CD14-positive monocyte (primary cell): ENCODE measurements at regions not wholly inside any gene's neighbourhood (a gene's known extent, or its start where the extent isn't known, plus 50 kb on each side); places are given as distances from the start of the nearest gene placed in this dataset.

Source experiments
- DNase-seq, 3 donors: peaks; one replicate each; pipeline ENCODE4 v3.0.0-alpha.2; 2011 to 2022
- H2AFZ ChIP-seq: 2 replicates; pipeline ENCODE4 v1.6.0; 2012; ENCODE audit warnings: mild to moderate bottlenecking, low read depth, low read length, inconsistent platforms; ENCODE audit not compliant: insufficient read depth, poor library complexity, severe bottlenecking
- H3K27ac ChIP-seq, 2 donors: 1 replicate in 1 of 2; 2 replicates in 1 of 2; pipeline ENCODE4 v1.5.1; 2012 to 2013; ENCODE audit warnings: low read length in 2 of 2, control low read depth in 1 of 2, inconsistent platforms in 1 of 2, low read depth in 1 of 2, mild to moderate bottlenecking in 1 of 2
- H3K27me3 ChIP-seq, 2 donors: one replicate each; pipeline versions ENCODE4 v1.6.0 to v1.6.1; 2011 to 2013; ENCODE audit warnings: low read length in 2 of 2; ENCODE audit not compliant: control insufficient read depth in 2 of 2, insufficient read depth in 2 of 2
- H3K36me3 ChIP-seq, 2 donors: replicated peaks in 1 of 2; 1 replicate in 1 of 2; 2 replicates in 1 of 2; pipeline versions ENCODE4 v1.5.1 to v1.6.1; 2012 to 2013; ENCODE audit warnings: low read length in 2 of 2, control low read depth in 1 of 2, inconsistent platforms in 1 of 2, mild to moderate bottlenecking in 1 of 2; ENCODE audit not compliant: insufficient read depth in 2 of 2, control insufficient read depth in 1 of 2
- H3K4me1 ChIP-seq, 2 donors: 1 replicate in 1 of 2; 2 replicates in 1 of 2; pipeline versions ENCODE4 v1.5.1 to v1.6.1; 2012 to 2013; ENCODE audit warnings: low read length in 2 of 2, control low read depth in 1 of 2, inconsistent platforms in 1 of 2, mild to moderate bottlenecking in 1 of 2, moderate library complexity in 1 of 2; ENCODE audit not compliant: insufficient read depth in 2 of 2, control insufficient read depth in 1 of 2
- H3K4me2 ChIP-seq: replicated peaks from 2 replicates; pipeline ENCODE3; 2012; ENCODE audit warnings: low read length, moderate library complexity, mild to moderate bottlenecking; ENCODE audit not compliant: poor library complexity, severe bottlenecking; ENCODE audit errors: extremely low read depth
- H3K4me3 ChIP-seq, 3 experiments: fragments of 200-600 bp in 1 of 3; sonication (generic) in 1 of 3; replicated peaks in 1 of 3; 1 replicate in 2 of 3; 2 replicates in 1 of 3; pipeline ENCODE4 v1.5.1; 2011 to 2013; ENCODE audit warnings: low read length in 3 of 3, mild to moderate bottlenecking in 3 of 3, control low read depth in 2 of 3, low read depth in 2 of 3, inconsistent platforms in 1 of 3, moderate library complexity in 1 of 3
- H3K79me2 ChIP-seq: 2 replicates; pipeline ENCODE4 v1.6.0; 2012; ENCODE audit warnings: mild to moderate bottlenecking, control low read depth, inconsistent platforms, low read length, moderate library complexity; ENCODE audit not compliant: insufficient read depth
- H3K9ac ChIP-seq: 2 replicates; pipeline ENCODE4 v1.6.0; 2017; ENCODE audit warnings: low read length, mild to moderate bottlenecking; ENCODE audit not compliant: insufficient read depth, poor library complexity, severe bottlenecking
- H3K9me3 ChIP-seq, 2 donors: replicated peaks in 1 of 2; 1 replicate in 1 of 2; 2 replicates in 1 of 2; pipeline versions ENCODE4 v1.5.1 to v1.6.1; 2012 to 2013; ENCODE audit warnings: low read length in 2 of 2, control low read depth in 1 of 2; ENCODE audit not compliant: control insufficient read depth in 1 of 2, insufficient read depth in 1 of 2
- H4K20me1 ChIP-seq: 2 replicates; pipeline ENCODE4 v1.6.0; 2012; ENCODE audit warnings: mild to moderate bottlenecking, low read length, control low read depth, moderate library complexity; ENCODE audit not compliant: insufficient read depth
- H3K27ac Mint-ChIP-seq, 7 donors: one replicate each; pipeline ENCODE4 v1.8.0; 2020; ENCODE audit warnings: mild to moderate bottlenecking in 7 of 7, mixed read lengths in 7 of 7, moderate library complexity in 6 of 7, inconsistent platforms in 2 of 7
- H3K27me3 Mint-ChIP-seq, 3 donors: one replicate each; pipeline ENCODE4 v1.8.0; 2021 to 2022; ENCODE audit warnings: low read depth in 3 of 3, mild to moderate bottlenecking in 3 of 3, mixed read lengths in 3 of 3, moderate library complexity in 3 of 3, inconsistent platforms in 1 of 3
- H3K36me3 Mint-ChIP-seq, 2 donors: one replicate each; pipeline ENCODE4 v1.8.0; 2020; ENCODE audit warnings: mixed read lengths in 2 of 2, inconsistent platforms in 1 of 2, mild to moderate bottlenecking in 1 of 2
- H3K4me1 Mint-ChIP-seq: one replicate; pipeline ENCODE4 v1.8.0; 2020; ENCODE audit warnings: mild to moderate bottlenecking, mixed read lengths
- H3K4me3 Mint-ChIP-seq, 2 donors: one replicate each; pipeline ENCODE4 v1.8.0; 2020; ENCODE audit warnings: mild to moderate bottlenecking in 2 of 2, mixed read lengths in 2 of 2, moderate library complexity in 1 of 2
- H3K9me3 Mint-ChIP-seq, 7 donors: one replicate each; pipeline ENCODE4 v1.8.0; 2020 to 2022; ENCODE audit warnings: mixed read lengths in 7 of 7, mild to moderate bottlenecking in 6 of 7, moderate library complexity in 6 of 7, inconsistent platforms in 2 of 7
- WGBS: methylation state at CpG from one replicate; pipeline ENCODE4 v1.1.5; 2013; ENCODE audit warnings: missing lambda C conversion rate; ENCODE audit not compliant: insufficient coverage; 5-methylcytosine and 5-hydroxymethylcytosine counted together
- intact Hi-C, 2 donors: fragments of 100-400 bp; cut with micrococcal nuclease; formaldehyde crosslinking; loops; one replicate each; pipeline versions ENCODE4 v1.15.0 to v1.15.1; 2023
- TF ChIP-seq, protein P1 (sequence below): fragments of 200-600 bp; IDR thresholded peaks from one replicate; pipeline ENCODE4 v1.8.0; 2022; ENCODE audit warnings: antibody characterized with exemption, mild to moderate bottlenecking

DNA sequence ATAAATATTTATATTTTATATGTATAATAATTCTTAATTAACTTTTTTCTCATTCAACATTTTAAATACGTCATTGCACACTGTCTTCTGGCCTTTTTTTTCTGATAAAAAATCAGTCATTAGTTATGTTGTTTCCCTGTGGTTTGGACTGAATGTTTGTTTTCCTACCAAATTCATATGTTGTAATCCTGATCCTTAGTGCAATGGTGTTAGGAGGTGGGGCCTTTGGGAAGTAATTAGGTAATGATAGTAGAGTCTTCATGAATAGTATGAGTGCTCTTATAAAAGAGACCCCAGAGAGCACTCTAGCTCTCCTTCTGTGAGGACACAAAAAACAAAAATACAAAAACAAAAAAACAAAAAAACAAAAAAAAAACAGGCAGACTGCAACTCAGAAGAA, 117.2 kb downstream of the GASK1B start:
- H3K36me3 Mint-ChIP-seq = no peaks in the 10 kb centered on the region
- Histone ChIP-seq H3K27ac (no peak overlapping the region), H3K27me3 (no peaks in the 10 kb centered on the region)

DNA sequence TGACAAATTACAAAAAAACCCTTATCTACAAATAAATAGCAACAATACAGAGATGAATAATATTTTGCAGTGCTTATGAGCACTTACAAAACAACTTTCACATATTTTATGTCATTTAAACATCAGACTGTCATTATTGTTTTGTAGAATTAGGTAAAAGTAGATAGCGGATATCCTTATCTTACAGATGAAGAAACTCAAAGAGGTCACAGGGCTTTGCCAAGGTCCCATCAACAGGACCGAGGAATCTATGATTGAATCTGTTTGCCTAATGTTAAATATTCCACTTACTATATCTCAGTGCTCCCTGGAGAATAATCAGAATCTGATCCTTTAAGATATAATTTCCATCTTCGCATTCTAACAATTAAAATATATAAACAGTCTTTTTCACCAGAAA, 119.0 kb downstream of the GASK1B start:
- no peak for DNase-seq
- intact Hi-C loops = no loop called here
- Histone ChIP-seq H3K9me3 (peaks cover 0 to 3% of the 10 kb centered on the region in 2 donors), H3K27ac (no peak overlapping the region), H3K4me1 (no peaks in the 10 kb centered on the region), H3K4me3 (no peak overlapping the region), H4K20me1 (no peaks in the 10 kb centered on the region), H3K9ac (no peak overlapping the region), H3K36me3 (no peaks in the 10 kb centered on the region), H3K4me2 (no peak overlapping the region), H3K79me2 (no peaks in the 10 kb centered on the region), H2AFZ (no peak overlapping the region), H3K27me3 (no peaks in the 10 kb centered on the region)
- WGBS = no CpG with 5 or more reads among the region's 3 CpGs
- Mint-ChIP-seq H3K9me3 (peaks cover 0 to 4% (median 2%) of the 10 kb centered on the region in 7 donors), H3K36me3 (no peaks in the 10 kb centered on the region), H3K4me3 (no peak overlapping the region), H3K27me3 (no peaks in the 10 kb centered on the region), H3K4me1 (no peaks in the 10 kb centered on the region), H3K27ac (no peak overlapping the region)
- TF ChIP-seq, protein P1, sequence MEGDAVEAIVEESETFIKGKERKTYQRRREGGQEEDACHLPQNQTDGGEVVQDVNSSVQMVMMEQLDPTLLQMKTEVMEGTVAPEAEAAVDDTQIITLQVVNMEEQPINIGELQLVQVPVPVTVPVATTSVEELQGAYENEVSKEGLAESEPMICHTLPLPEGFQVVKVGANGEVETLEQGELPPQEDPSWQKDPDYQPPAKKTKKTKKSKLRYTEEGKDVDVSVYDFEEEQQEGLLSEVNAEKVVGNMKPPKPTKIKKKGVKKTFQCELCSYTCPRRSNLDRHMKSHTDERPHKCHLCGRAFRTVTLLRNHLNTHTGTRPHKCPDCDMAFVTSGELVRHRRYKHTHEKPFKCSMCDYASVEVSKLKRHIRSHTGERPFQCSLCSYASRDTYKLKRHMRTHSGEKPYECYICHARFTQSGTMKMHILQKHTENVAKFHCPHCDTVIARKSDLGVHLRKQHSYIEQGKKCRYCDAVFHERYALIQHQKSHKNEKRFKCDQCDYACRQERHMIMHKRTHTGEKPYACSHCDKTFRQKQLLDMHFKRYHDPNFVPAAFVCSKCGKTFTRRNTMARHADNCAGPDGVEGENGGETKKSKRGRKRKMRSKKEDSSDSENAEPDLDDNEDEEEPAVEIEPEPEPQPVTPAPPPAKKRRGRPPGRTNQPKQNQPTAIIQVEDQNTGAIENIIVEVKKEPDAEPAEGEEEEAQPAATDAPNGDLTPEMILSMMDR = no peak

More for the DNA sequence above, 117.2 kb downstream of the GASK1B start:
- peaks cover 0 to 2% (median 0%) of the 10 kb centered on the region in 7 donors for H3K9me3 Mint-ChIP-seq
- H3K4me1 Mint-ChIP-seq = no peaks in the 10 kb centered on the region
- H3K4me1 ChIP-seq = no peaks in the 10 kb centered on the region
- H3K4me3 Mint-ChIP-seq = no peak overlapping the region
- intact Hi-C loops = no loop called here
- TF ChIP-seq, protein P1 = no peak
- no peak overlapping the region for H3K4me2 ChIP-seq
- WGBS = no CpG with 5 or more reads among the region's 1 CpG
- H3K27me3 Mint-ChIP-seq = no peaks in the 10 kb centered on the region
- H3K36me3 ChIP-seq = no peaks in the 10 kb centered on the region
- H4K20me1 ChIP-seq = no peaks in the 10 kb centered on the region
- H3K79me2 ChIP-seq = no peaks in the 10 kb centered on the region
- no peak overlapping the region for H3K9ac ChIP-seq
- no peak overlapping the region for H3K4me3 ChIP-seq
- no peak overlapping the region for H2AFZ ChIP-seq
- H3K27ac Mint-ChIP-seq = no peak overlapping the region
- no peak for DNase-seq
- H3K9me3 ChIP-seq = peaks cover 0 to under 1% of the 10 kb centered on the region in 2 donors
